Nephron (organoid): ENCODE measurements at regions not wholly inside any gene's neighbourhood (a gene's known extent, or its start where the extent isn't known, plus 50 kb on each side); places are given as distances from the start of the nearest gene placed in this dataset.

Experiments used
- H3K27ac Mint-ChIP-seq, 3 experiments: 2 replicates each; pipeline ENCODE4 v1.8.0; 2020; ENCODE audit warnings: mixed read lengths in 3 of 3, mild to moderate bottlenecking in 2 of 3, moderate library complexity in 1 of 3
- H3K27me3 Mint-ChIP-seq: 2 replicates; pipeline ENCODE4 v1.8.0; 2021; ENCODE audit warnings: low read depth, mild to moderate bottlenecking, moderate library complexity, mixed read lengths
- H3K36me3 Mint-ChIP-seq: 2 replicates; pipeline ENCODE4 v1.8.0; 2020; ENCODE audit warnings: low read depth, mixed read lengths
- H3K4me1 Mint-ChIP-seq: 2 replicates; pipeline ENCODE4 v1.8.0; 2020; ENCODE audit warnings: mixed read lengths
- H3K4me3 Mint-ChIP-seq, 3 experiments: 2 replicates each; pipeline ENCODE4 v1.8.0; 2020; ENCODE audit warnings: mild to moderate bottlenecking in 3 of 3, mixed read lengths in 3 of 3, moderate library complexity in 2 of 3
- H3K9me3 Mint-ChIP-seq: 2 replicates; pipeline ENCODE4 v1.8.0; 2020; ENCODE audit warnings: mixed read lengths
- TF ChIP-seq, protein P1 (sequence below), 3 experiments: fragments of 200-600 bp; sonication (generic); IDR thresholded peaks; one replicate each; pipeline ENCODE4 v1.5.0; 2021; ENCODE audit warnings: antibody characterized with exemption in 3 of 3; ENCODE audit not compliant: unreplicated experiment in 3 of 3

DNA sequence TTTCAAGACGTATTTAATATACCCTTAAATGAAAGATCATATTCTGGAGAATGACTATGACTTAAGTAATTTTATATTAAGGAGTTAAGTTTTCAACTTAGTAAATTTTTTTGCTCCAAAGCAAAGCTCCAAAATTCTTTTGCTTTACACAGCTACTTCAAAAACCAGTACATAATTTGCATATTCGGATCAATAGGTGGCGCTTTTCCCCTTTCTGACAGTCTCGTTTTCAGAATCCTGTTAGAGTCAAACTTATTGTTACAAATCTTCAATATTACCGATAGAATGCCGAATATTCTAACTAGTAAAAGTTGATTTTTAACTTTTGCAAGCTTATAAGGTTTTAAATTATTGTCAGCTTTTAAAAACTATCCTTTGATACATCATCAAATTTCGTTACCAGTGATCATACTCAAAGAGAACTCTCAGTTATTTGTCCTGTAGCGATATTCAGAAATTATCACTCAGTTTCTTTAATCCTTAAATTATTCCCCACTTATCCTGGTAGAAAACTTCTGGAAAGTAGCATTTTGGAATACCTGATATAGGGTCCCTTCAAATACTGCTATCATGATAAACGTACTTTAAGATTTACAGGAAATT, 852.7 kb upstream of the KLHL1 start:
- Mint-ChIP-seq H3K27ac (no peak overlapping the region), H3K27me3 (no peaks in the 10 kb centered on the region), H3K4me1 (no peaks in the 10 kb centered on the region), H3K9me3 (no peaks in the 10 kb centered on the region), H3K4me3 (no peak overlapping the region), H3K36me3 (no peaks in the 10 kb centered on the region)
- TF ChIP-seq, protein P1, sequence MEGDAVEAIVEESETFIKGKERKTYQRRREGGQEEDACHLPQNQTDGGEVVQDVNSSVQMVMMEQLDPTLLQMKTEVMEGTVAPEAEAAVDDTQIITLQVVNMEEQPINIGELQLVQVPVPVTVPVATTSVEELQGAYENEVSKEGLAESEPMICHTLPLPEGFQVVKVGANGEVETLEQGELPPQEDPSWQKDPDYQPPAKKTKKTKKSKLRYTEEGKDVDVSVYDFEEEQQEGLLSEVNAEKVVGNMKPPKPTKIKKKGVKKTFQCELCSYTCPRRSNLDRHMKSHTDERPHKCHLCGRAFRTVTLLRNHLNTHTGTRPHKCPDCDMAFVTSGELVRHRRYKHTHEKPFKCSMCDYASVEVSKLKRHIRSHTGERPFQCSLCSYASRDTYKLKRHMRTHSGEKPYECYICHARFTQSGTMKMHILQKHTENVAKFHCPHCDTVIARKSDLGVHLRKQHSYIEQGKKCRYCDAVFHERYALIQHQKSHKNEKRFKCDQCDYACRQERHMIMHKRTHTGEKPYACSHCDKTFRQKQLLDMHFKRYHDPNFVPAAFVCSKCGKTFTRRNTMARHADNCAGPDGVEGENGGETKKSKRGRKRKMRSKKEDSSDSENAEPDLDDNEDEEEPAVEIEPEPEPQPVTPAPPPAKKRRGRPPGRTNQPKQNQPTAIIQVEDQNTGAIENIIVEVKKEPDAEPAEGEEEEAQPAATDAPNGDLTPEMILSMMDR (IDR thresholded peaks at IDR 0.05; ENCODE audit: unreplicated experiment in 3 of 3) = peak; percentile 65 to 73 (median 72)

DNA sequence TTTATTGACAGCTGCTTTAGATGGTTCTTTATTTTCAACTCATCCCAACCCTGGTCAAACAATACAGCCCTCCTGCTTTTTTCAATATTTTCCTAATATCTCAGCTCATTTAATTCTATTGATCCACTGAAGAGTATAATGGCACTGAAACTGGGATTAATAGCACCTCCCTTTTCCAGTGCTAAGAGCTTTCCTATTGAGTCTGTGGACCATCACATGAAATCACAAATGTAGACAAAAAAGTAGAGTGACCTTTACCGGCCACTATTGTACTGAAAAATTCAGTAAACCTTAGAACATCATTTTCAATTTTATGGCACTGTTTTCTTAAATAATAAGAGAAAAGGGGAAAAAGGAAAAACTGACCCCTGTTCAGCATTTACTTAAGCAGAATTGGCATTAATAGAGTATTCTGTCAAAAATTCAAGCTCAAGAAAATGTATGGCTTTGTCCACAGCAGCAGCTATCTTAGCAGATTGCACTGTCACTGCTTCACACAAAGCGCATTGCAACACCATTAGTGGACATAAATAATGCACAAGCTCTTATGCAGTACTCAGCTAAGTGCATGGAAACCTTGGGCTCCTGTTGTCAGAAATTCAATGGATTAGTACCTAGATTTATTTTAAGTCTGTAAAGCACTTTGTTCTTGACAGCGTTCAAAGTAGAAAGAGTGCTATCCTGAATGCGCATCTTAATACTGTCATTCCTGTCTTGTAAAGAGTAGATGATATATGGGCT, 851.0 kb upstream of the KLHL1 start:
- TF ChIP-seq, protein P1 (IDR thresholded peaks at IDR 0.05; ENCODE audit: unreplicated experiment in 3 of 3) = no peak
- Mint-ChIP-seq H3K36me3 (no peaks in the 10 kb centered on the region), H3K27me3 (no peaks in the 10 kb centered on the region), H3K9me3 (no peaks in the 10 kb centered on the region), H3K4me1 (no peaks in the 10 kb centered on the region), H3K4me3 (no peak overlapping the region), H3K27ac (no peak overlapping the region)

- H3K36me3 Mint-ChIP-seq = no peaks in the 10 kb centered on the region
- H3K4me3 Mint-ChIP-seq = no peak overlapping the region
- H3K4me1 Mint-ChIP-seq = no peaks in the 10 kb centered on the region
- no peak overlapping the region for H3K27ac Mint-ChIP-seq
- no peaks in the 10 kb centered on the region for H3K9me3 Mint-ChIP-seq
- no peaks in the 10 kb centered on the region for H3K27me3 Mint-ChIP-seq
- TF ChIP-seq, protein P1 (IDR thresholded peaks at IDR 0.05; ENCODE audit: unreplicated experiment in 3 of 3) = no peak
These were observed 847.6 kb upstream of the KLHL1 start for GRCh38 chr13:70955887-70956286.

GRCh38 chr13:70950664-70951063, 842.4 kb upstream of the KLHL1 start:
- H3K27ac Mint-ChIP-seq = no peak overlapping the region
- no peaks in the 10 kb centered on the region for H3K36me3 Mint-ChIP-seq
- no peaks in the 10 kb centered on the region for H3K4me1 Mint-ChIP-seq
- no peak overlapping the region for H3K4me3 Mint-ChIP-seq
- H3K27me3 Mint-ChIP-seq = no peaks in the 10 kb centered on the region
- no peaks in the 10 kb centered on the region for H3K9me3 Mint-ChIP-seq
- TF ChIP-seq, protein P1 (IDR thresholded peaks at IDR 0.05; ENCODE audit: unreplicated experiment in 3 of 3) = no peak

DNA sequence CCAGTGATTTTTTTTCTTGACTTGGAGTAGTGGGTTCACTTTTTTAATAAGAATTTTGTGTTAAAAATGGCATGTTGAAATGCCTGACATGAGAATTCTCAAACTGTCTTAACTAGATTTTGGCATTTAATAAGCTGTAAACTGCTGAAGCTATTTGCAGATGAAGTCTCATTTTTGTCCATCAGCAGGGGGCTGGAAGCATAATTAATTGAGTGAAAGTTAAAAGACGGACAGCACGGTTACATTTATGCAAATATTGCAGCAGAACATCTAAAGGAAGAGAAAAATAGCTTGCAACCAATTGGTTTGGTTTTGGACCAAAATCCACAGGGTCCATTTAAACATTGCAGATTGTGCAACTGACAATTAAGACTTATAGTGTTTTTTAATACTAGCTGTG, 837.3 kb upstream of the KLHL1 start:
- H3K4me1 Mint-ChIP-seq = no peaks in the 10 kb centered on the region
- TF ChIP-seq, protein P1 (IDR thresholded peaks at IDR 0.05; ENCODE audit: unreplicated experiment in 3 of 3) = no peak
- no peak overlapping the region for H3K4me3 Mint-ChIP-seq
- no peaks in the 10 kb centered on the region for H3K36me3 Mint-ChIP-seq
- no peaks in the 10 kb centered on the region for H3K27me3 Mint-ChIP-seq
- H3K27ac Mint-ChIP-seq = no peak overlapping the region
- no peaks in the 10 kb centered on the region for H3K9me3 Mint-ChIP-seq

DNA sequence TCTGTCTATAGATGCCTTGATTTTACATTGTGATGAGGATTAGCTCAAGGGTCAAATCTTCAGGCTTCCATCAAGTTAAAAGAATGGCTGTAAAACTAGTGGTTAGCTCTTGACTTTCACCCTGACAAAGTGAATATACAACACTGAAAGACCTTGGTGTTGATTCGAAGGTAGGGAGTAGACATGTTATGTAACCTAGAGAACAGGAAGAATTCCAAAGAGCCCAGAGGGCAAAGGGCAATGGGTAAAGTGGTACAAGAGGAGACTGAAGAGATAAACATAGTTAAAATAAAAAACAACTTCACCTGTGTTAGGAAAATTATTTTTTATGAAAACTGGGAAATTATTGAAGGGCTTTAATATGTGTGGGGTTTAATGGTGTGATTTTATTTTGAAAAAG, 833.2 kb upstream of the KLHL1 start:
- H3K4me1 Mint-ChIP-seq = no peaks in the 10 kb centered on the region
- H3K27ac Mint-ChIP-seq = no peak overlapping the region
- no peak overlapping the region for H3K4me3 Mint-ChIP-seq

More for the DNA sequence above, 833.2 kb upstream of the KLHL1 start:
- no peaks in the 10 kb centered on the region for H3K9me3 Mint-ChIP-seq
- H3K36me3 Mint-ChIP-seq = no peaks in the 10 kb centered on the region
- TF ChIP-seq, protein P1 (IDR thresholded peaks at IDR 0.05; ENCODE audit: unreplicated experiment in 3 of 3) = no peak
- H3K27me3 Mint-ChIP-seq = no peaks in the 10 kb centered on the region
